Neural progenitor cell (in vitro differentiated cells): ENCODE measurements at regions not wholly inside any gene's neighbourhood (a gene's known extent, or its start where the extent isn't known, plus 50 kb on each side); places are given as distances from the start of the nearest gene placed in this dataset.

Source experiments
- EZH2 ChIP-seq: fragments of 200-600 bp; sonication (generic); IDR thresholded peaks from 2 replicates; pipeline ENCODE4 v1.6.1; 2017; ENCODE audit warnings: antibody characterized with exemption, mild to moderate bottlenecking, moderate library complexity
- EZH2phosphoT487 ChIP-seq: fragments of 200-600 bp; sonication (generic); IDR thresholded peaks from 2 replicates; pipeline ENCODE4 v1.6.1; 2017; ENCODE audit warnings: antibody characterized with exemption
- TF ChIP-seq, protein P1 (sequence below): fragments of 200-600 bp; sonication (generic); IDR thresholded peaks from 2 replicates; pipeline ENCODE4 v1.5.1; 2017; ENCODE audit warnings: antibody characterized with exemption, mild to moderate bottlenecking

DNA sequence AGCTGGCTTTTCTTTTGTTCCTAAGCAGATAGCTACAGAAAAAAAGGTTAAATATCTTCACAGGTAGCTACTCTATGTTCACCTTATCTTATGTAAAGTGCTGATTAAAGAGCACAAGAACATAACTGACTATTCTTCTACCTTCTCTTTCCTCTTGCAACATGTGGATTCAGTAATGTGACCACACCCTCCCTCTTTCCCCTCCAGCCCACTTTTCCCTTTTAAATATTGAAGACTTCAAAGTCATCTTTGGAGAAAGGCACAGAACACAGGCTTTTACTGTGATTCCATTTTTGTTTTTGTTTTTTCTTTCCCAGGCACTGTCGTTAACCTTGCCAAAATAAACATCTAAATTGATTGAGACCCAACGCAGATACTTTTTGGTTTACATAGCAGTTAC, 418.1 kb upstream of the CDH20 start:
- TF ChIP-seq, protein P1, sequence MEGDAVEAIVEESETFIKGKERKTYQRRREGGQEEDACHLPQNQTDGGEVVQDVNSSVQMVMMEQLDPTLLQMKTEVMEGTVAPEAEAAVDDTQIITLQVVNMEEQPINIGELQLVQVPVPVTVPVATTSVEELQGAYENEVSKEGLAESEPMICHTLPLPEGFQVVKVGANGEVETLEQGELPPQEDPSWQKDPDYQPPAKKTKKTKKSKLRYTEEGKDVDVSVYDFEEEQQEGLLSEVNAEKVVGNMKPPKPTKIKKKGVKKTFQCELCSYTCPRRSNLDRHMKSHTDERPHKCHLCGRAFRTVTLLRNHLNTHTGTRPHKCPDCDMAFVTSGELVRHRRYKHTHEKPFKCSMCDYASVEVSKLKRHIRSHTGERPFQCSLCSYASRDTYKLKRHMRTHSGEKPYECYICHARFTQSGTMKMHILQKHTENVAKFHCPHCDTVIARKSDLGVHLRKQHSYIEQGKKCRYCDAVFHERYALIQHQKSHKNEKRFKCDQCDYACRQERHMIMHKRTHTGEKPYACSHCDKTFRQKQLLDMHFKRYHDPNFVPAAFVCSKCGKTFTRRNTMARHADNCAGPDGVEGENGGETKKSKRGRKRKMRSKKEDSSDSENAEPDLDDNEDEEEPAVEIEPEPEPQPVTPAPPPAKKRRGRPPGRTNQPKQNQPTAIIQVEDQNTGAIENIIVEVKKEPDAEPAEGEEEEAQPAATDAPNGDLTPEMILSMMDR, result no peak
- TF ChIP-seq EZH2phosphoT487 (no peak), EZH2 (no peak)
